Dedifferentiated amniotic fluid mesenchymal stem cell (primary cell): ENCODE measurements at regions not wholly inside any gene's neighbourhood (a gene's known extent, or its start where the extent isn't known, plus 50 kb on each side); places are given as distances from the start of the nearest gene placed in this dataset.
A peak's percentile ranks its signal among the peaks of the same experiment; 100 is the strongest.

ENCODE experiments used
- DNase-seq: peaks from one replicate; pipeline ENCODE4 v3.0.0-alpha.2; 2016; ENCODE audit errors: extremely low spot score

DNA sequence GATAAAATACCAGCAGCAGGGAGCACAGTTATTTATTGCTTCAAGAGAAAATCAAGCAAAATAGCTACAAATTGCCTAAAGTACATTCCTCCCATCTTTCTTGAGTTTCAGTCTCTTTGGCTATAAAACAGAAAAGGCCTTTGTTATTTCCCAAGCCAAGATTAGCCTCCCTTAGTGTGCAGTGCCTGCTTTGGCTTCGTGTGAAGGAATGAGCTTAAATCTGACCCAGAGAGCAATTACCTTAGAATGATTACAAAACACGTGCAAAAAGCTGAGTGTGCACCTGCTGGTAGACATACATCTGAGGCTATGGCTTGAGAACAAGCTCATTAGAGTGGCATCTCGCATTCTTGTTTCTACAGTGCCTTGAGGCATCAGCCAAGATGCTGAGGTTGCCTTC is 250.8 kb downstream of the C4orf33 start:
- no peak for DNase-seq

GRCh38 chr4:129350834-129351721 is 255.1 kb downstream of the C4orf33 start:
- DNase-seq, result no peak

DNA sequence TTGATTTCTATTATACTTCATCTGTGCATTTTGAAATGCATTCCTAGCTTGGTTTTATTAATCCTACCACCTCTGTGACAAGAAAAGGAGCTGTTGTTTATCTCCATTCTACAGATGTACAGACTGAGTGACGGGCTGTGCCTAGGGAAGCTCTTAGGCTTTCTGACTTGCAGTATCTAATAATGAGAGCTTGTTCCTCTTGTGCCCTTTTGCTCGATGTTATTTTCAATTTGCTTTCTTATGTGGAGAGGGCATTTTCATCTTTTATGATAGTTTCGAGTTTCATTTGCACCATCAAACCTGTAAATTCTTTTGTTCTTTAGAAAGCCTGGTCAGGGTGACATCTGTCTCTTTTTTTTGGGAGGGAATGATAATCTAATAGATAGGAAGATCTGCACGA is 256.5 kb downstream of the C4orf33 start:
- DNase-seq, result no peak

- DNase-seq, result no peak
Measured at GRCh38 chr4:129353490-129353889, 257.5 kb downstream of the C4orf33 start.

- no peak for DNase-seq
Measured at GRCh38 chr4:129355031-129355430, 259.1 kb downstream of the C4orf33 start.

- DNase-seq, result no peak
Measured at GRCh38 chr4:129355516-129355915, 259.6 kb downstream of the C4orf33 start.

- DNase-seq, result peak; percentile 80
Measured at GRCh38 chr4:129358571-129358970, 262.6 kb downstream of the C4orf33 start.

DNA sequence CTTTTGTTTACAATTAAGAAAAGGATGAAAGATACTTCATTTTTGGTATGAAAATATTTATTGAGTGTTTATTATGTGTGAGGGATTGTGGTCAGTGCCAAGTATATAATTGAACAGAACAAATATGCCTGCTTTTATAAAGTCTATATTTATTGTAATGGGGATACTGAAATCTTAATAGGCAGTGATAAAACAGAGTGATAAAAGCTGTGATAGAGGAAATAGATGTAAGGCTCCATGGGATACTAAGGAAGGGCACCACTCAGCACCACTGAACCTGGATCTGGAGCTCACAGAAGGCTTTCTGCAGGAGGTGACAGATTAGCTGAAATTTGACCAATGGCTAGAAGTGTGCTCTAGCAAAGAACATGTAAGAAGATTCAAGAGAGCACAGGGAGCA is 263.5 kb downstream of the C4orf33 start:
- no peak for DNase-seq

DNA sequence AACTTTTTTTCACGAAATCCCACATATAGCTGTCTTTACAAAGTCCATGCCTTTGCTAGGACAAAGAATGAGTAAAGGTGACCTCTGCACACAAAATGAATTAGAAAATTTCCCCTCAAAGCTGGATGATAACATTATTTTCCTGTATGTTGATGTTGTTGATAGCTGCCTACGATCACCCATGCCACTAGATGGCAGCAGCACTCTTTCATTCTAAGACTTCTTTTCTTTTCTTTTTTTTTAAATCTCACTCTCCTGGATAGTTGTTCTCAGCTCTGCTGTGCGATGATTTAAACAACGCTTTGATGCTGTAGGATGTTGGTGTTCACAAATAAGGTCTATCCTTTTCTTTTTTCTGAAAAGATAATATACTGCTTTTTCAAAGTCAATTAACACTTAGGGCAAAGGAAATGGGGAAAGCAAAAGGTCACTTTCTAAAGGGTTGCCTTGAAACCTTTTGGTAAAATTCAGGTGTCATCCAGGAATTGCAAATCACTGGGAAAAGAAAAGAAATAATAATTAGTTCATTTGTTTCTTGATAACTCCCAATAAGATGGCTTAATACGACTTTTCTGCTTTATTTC is 266.8 kb downstream of the C4orf33 start:
- DNase-seq, result peak; percentile 78

DNA sequence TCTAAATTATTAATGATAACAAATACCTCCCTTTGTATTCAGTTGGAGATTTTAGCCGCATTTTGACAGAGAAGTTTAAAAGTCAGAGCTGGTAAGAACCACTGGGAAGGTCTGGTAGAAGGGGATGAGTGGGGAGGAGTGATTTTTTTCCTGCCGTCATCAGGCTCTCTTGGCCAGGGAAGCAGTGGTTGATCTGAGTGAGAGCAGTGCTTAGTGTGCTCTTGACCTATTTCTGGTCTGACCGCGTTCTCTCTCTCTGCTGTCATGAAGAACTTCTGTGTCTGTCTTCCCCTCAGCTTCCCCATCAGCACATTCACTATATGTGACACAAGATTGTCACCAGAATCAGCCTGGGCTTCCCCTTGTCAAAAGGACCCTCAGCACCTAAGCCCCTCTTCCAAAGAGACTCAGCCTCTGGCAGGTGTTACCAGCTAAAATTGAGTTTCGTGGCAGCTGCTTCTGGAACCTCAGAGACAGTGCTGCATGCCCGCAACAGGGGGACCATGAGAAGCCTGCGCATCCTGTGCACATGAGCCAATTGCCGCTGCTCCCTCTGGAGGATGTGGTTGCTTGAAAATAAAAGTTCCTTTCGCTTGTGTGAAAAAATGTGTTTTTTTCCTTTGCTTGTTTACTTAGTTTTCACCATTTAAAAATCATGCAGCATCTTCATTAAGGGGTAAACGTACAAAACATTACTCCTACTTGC is 268.9 kb downstream of the C4orf33 start:
- DNase-seq, result no peak

DNA sequence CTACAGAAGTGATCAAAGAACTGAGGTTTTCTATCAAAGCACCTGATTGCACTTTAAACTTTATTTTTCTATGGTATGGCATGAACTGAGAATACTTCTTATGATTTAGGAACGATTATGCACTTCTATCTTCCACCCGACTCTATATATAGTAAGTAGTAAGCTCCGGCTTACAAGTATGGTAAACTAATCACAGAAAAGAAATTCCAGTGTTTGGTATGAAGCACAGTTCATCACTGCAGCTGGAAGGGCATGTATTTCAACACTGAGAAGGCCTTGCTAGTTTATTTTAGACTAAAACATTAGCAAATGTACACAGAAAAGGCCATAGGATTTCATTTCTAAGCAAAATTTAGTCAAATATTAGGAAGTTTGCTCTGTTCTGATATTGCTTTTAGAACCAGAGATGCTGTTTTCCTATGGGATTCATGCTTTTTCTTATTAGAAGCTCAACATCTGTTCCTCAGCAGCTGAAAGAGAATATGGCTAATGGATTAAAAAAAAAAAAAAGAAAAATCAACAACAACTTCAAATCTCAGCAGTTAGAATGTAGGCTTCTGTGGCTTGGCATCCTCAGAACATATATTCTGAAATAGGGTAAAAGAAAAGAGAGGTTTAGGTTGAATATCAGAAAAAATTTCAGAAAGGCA is 273.5 kb downstream of the C4orf33 start:
- DNase-seq, result peak; percentile 24

- DNase-seq, result no peak
Measured at GRCh38 chr4:129371065-129371464, 275.1 kb downstream of the C4orf33 start.

- DNase-seq, result peak; percentile 55
Measured at GRCh38 chr4:129371926-129372325, 276.0 kb downstream of the C4orf33 start.

DNA sequence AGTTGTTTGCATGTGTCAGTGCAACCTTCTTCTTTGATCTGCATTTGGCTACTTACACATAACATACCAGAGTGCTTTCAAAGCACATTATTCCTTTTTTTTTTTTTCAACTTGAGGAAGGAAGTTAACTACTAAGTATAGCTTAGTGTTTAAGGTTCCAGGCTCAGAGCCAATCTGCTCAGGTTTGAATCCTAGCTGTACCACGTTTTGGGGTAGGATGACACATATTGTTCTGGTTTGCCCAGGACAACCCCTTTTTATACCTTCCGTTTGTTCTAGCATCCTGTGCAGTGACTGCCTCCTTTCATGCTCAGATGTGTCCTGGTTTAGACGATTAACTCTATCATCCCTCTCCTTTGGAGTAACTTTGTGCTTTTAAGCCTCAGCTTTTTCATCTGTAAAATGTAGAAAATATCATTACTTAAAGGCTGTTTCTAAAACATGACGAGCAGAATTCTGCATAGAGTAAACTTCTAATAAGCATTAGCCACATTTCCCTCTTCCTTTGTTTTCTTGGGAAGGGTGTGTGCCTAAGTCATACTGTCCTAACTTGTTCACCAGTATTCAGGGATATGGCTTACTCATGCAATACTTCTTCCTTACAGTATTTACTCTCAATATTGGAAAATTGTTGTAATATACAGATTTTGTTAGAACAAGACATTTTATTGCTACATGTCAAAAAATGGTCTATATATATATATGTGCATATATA is 281.3 kb downstream of the C4orf33 start:
- no peak for DNase-seq

GRCh38 chr4:129378364-129378763 is 282.4 kb downstream of the C4orf33 start:
- no peak for DNase-seq

DNA sequence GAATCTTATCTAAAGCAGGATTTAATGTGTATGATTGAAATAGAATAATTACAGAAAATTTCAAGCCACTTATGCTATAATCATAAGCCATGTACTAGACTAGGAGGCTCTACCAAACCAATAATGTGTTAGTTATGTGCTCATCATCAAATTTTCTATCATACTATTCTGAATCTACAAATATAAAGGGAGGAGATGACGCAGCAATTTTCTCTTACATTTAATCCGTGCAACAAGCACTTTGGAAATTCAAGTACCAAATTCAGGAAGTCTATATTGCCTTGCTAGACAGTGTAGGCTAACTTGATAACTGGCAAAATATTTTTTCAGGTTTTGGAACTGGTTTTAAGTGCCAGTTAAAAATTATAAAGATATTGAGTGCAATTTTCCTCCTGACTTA is 283.5 kb downstream of the C4orf33 start:
- DNase-seq, result no peak

GRCh38 chr4:129384974-129385373 is 289.0 kb downstream of the C4orf33 start:
- no peak for DNase-seq

GRCh38 chr4:129387666-129388065 is 291.7 kb downstream of the C4orf33 start:
- DNase-seq, result no peak

DNA sequence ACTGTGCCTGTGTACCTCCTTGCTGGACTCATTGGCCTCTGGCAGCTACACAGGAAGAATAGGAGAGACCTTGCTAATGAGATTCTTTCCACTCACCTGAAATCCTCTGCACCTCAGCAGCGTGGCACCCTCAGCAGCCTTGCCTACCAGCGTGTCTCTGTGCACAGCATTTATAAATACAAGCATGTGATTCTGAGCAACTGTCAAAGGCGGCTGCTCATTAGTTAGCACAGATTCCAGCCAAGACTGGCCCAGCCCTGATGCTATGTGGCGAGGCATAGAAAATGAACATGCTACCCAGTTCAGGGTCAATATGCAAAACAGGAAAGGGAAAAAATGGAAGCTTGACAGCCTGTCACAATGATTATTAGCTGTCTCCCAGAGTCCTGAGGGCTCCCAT is 298.0 kb downstream of the C4orf33 start:
- no peak for DNase-seq

DNA sequence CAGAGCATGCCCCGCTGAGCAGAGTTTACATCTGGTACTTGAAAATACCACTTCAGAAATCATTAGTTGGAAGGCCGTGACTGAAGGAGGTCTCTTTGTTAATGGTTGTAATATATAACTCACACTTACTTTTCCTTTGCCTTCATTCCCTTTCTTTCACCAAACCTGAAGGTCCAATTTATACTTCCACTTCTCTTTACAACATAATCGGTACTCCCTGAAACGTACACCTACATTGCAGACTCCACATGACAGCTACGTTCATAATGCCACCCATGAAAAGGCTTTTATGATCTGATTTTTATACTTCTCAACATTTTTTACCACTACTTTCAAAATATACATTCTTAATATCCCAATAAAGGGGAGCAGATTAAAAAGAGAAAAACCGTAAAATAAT is 298.7 kb downstream of the C4orf33 start:
- DNase-seq, result no peak

- no peak for DNase-seq
Measured at GRCh38 chr4:129403848-129404247, 307.9 kb downstream of the C4orf33 start.

DNA sequence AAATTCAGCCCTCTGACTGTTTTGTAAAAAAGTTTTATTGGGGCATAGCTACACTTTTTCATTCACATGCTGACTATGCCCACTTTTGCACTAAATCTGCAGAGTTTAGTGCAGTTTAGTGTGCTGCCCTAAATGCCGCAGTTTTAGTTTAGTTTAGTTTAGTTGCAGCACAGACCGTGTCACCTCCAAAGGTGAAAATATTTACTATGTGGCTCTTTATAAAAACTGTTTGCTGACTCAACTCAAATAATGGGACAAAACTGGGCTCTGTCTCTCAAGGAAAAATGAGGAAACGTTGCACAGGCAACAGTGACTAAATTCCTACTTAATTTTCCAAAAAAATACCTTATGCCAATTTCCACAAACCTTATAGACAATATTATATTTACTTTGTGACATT is 314.2 kb downstream of the C4orf33 start:
- DNase-seq, result no peak
